HEK293 (cell line): ENCODE measurements at regions not wholly inside any gene's neighbourhood (a gene's known extent, or its start where the extent isn't known, plus 50 kb on each side); places are given as distances from the start of the nearest gene placed in this dataset.
A peak's percentile ranks its signal among the peaks of the same experiment; 100 is the strongest.

Source experiments
- CTCF ChIA-PET: fragments of 350-600 bp; formaldehyde crosslinking; extraction: SDS; loops from one replicate; lab custom pipeline; 2021; ENCODE audit warnings: antibody characterized with exemption; lab: Yijun Ruan, JAX
- POLR2A ChIA-PET: fragments of 300-600 bp; formaldehyde crosslinking; extraction: SDS; loops from one replicate; lab custom pipeline; 2020; ENCODE audit warnings: antibody characterized with exemption, inconsistent platforms; lab: Yijun Ruan, JAX
- H3K27ac ChIP-seq: fragments of 200-500 bp; sonication (Bioruptor generic); 2 replicates; pipeline ENCODE4 v1.5.1; 2014; ENCODE audit warnings: low read depth, low read length, control low read depth, inconsistent platforms; ENCODE audit errors: extremely low read depth
- H3K36me3 ChIP-seq, 2 experiments: fragments of 200-500 bp in 1 of 2; sonication (Bioruptor generic) in 1 of 2; 1 replicate in 1 of 2; 2 replicates in 1 of 2; pipeline ENCODE4 v1.5.1; 2014 to 2017; ENCODE audit warnings: inconsistent platforms in 2 of 2, low read length in 2 of 2; ENCODE audit not compliant: control insufficient read depth in 2 of 2, insufficient read depth in 1 of 2
- H3K4me1 ChIP-seq: fragments of 200-500 bp; sonication (Bioruptor generic); 2 replicates; pipeline ENCODE4 v1.5.1; 2014; ENCODE audit warnings: mild to moderate bottlenecking, low read length, inconsistent platforms; ENCODE audit not compliant: control insufficient read depth, insufficient read depth
- H3K4me3 ChIP-seq: 2 replicates; pipeline ENCODE4 v1.5.1; 2011; ENCODE audit warnings: low read depth, mild to moderate bottlenecking, control low read depth, low read length, moderate library complexity
- H3K9me3 ChIP-seq: fragments of 200-500 bp; sonication (Bioruptor generic); 2 replicates; pipeline ENCODE4 v1.5.1; 2014; ENCODE audit warnings: low read depth, low read length, inconsistent platforms; ENCODE audit not compliant: control insufficient read depth, insufficient read depth
- AEBP2 ChIP-seq: fragments of 450-650 bp; formaldehyde crosslinking; IDR thresholded peaks from 2 replicates; pipeline ENCODE4 v1.5.1; 2016; ENCODE audit warnings: missing biosample characterization, missing genetic modification characterization, borderline replicate concordance
- EGR2 ChIP-seq: fragments of 450-650 bp; formaldehyde crosslinking; IDR thresholded peaks from 2 replicates; pipeline ENCODE4 v1.5.1; 2016; ENCODE audit warnings: low read depth, missing biosample characterization, missing genetic modification characterization
- GLIS1 ChIP-seq: fragments of 450-650 bp; formaldehyde crosslinking; IDR thresholded peaks from 2 replicates; pipeline ENCODE4 v1.5.1; 2016; ENCODE audit warnings: missing biosample characterization, missing genetic modification characterization
- MEIS1 ChIP-seq: sonication (generic); formaldehyde crosslinking; IDR thresholded peaks from 2 replicates; pipeline ENCODE4 v1.8.1; 2022; ENCODE audit warnings: missing genetic modification reagents, mild to moderate bottlenecking, borderline replicate concordance
- OSR2 ChIP-seq: fragments of 450-650 bp; formaldehyde crosslinking; IDR thresholded peaks from 2 replicates; pipeline ENCODE4 v1.5.1; 2016; ENCODE audit warnings: missing biosample characterization, missing genetic modification characterization
- SCRT1 ChIP-seq: fragments of 450-650 bp; formaldehyde crosslinking; IDR thresholded peaks from 2 replicates; pipeline ENCODE4 v1.5.1; 2016; ENCODE audit warnings: missing biosample characterization, missing genetic modification characterization, borderline replicate concordance
- SP2 ChIP-seq: fragments of 450-650 bp; formaldehyde crosslinking; IDR thresholded peaks from 2 replicates; pipeline ENCODE4 v1.5.1; 2016; ENCODE audit warnings: missing biosample characterization, missing genetic modification characterization
- TRIM28 ChIP-seq: IDR thresholded peaks from 2 replicates; pipeline ENCODE4 v1.6.1; 2011; ENCODE audit warnings: low read length, control low read depth, borderline replicate concordance
- WT1 ChIP-seq: fragments of 450-650 bp; formaldehyde crosslinking; IDR thresholded peaks from 2 replicates; pipeline ENCODE4 v1.5.1; 2016; ENCODE audit warnings: missing biosample characterization, missing genetic modification characterization
- ZIC2 ChIP-seq: fragments of 450-650 bp; formaldehyde crosslinking; IDR thresholded peaks from 2 replicates; pipeline ENCODE4 v1.5.1; 2016; ENCODE audit warnings: missing biosample characterization, missing genetic modification characterization
- ZNF10 ChIP-seq: fragments of 450-650 bp; formaldehyde crosslinking; IDR thresholded peaks from 2 replicates; pipeline ENCODE4 v1.5.1; 2017; ENCODE audit warnings: missing biosample characterization, missing genetic modification characterization
- ZNF121 ChIP-seq: fragments of 450-650 bp; formaldehyde crosslinking; IDR thresholded peaks from 2 replicates; pipeline ENCODE4 v1.5.1; 2016; ENCODE audit warnings: missing biosample characterization, missing genetic modification characterization
- ZNF23 ChIP-seq: fragments of 450-650 bp; formaldehyde crosslinking; IDR thresholded peaks from 2 replicates; pipeline ENCODE4 v1.5.1; 2016; ENCODE audit warnings: missing biosample characterization, missing genetic modification characterization, borderline replicate concordance
- ZNF302 ChIP-seq: fragments of 450-650 bp; formaldehyde crosslinking; IDR thresholded peaks from 2 replicates; pipeline ENCODE4 v1.5.1; 2016; ENCODE audit warnings: missing biosample characterization, missing genetic modification characterization, low read depth
- ZNF324 ChIP-seq: fragments of 450-650 bp; formaldehyde crosslinking; IDR thresholded peaks from 2 replicates; pipeline ENCODE4 v1.5.1; 2016; ENCODE audit warnings: missing biosample characterization, missing genetic modification characterization
- ZNF335 ChIP-seq: fragments of 450-650 bp; formaldehyde crosslinking; conservative IDR thresholded peaks from 2 replicates; pipeline ENCODE4 v1.5.1; 2016; ENCODE audit warnings: missing biosample characterization, missing genetic modification characterization
- ZNF514 ChIP-seq: fragments of 450-650 bp; formaldehyde crosslinking; IDR thresholded peaks from 2 replicates; pipeline ENCODE4 v1.5.1; 2016; ENCODE audit warnings: missing biosample characterization, missing genetic modification characterization
- ZNF548 ChIP-seq: fragments of 450-650 bp; formaldehyde crosslinking; IDR thresholded peaks from 2 replicates; pipeline ENCODE4 v1.5.1; 2016; ENCODE audit warnings: missing biosample characterization, missing genetic modification characterization
- ZNF639 ChIP-seq: fragments of 450-650 bp; formaldehyde crosslinking; IDR thresholded peaks from 2 replicates; pipeline ENCODE4 v1.5.1; 2016; ENCODE audit warnings: missing biosample characterization, missing genetic modification characterization
- ZNF660 ChIP-seq: fragments of 450-650 bp; IDR thresholded peaks from 2 replicates; pipeline ENCODE4 v1.5.1; 2018; ENCODE audit warnings: missing biosample characterization, mild to moderate bottlenecking, missing genetic modification characterization
- ZNF677 ChIP-seq: fragments of 450-650 bp; IDR thresholded peaks from 2 replicates; pipeline ENCODE4 v1.5.0; 2018; ENCODE audit warnings: missing biosample characterization, mild to moderate bottlenecking, missing genetic modification characterization, moderate library complexity
- ZNF747 ChIP-seq: fragments of 450-650 bp; formaldehyde crosslinking; IDR thresholded peaks from 2 replicates; pipeline ENCODE4 v1.5.1; 2016; ENCODE audit warnings: missing biosample characterization, missing genetic modification characterization
- ZNF76 ChIP-seq: fragments of 450-650 bp; formaldehyde crosslinking; IDR thresholded peaks from 2 replicates; pipeline ENCODE4; 2016; ENCODE audit warnings: low read depth, missing biosample characterization, missing genetic modification characterization, borderline replicate concordance
- ZNF785 ChIP-seq: fragments of 450-650 bp; formaldehyde crosslinking; IDR thresholded peaks from 2 replicates; pipeline ENCODE4 v1.5.1; 2016; ENCODE audit warnings: missing biosample characterization, missing genetic modification characterization
- TF ChIP-seq, protein P1 (sequence below): fragments of 450-650 bp; formaldehyde crosslinking; IDR thresholded peaks from 2 replicates; pipeline ENCODE4 v1.5.1; 2016; ENCODE audit warnings: missing biosample characterization, missing genetic modification characterization
- TF ChIP-seq, protein P2 (sequence below): fragments of 450-650 bp; formaldehyde crosslinking; IDR thresholded peaks from 2 replicates; pipeline ENCODE4 v1.5.1; 2016; ENCODE audit warnings: missing biosample characterization, missing genetic modification characterization

- ChIA-PET CTCF (no interaction called here), POLR2A (no interaction called here)
- H3K9me3 ChIP-seq: no peaks in the 10 kb centered on the region
- peak; percentile 17; the same call in 1 of the 2 replicates for TF ChIP-seq GLIS1
- no peak for TF ChIP-seq ZNF335 (tag by site-specific recombination)
- no peak for TF ChIP-seq ZNF23
- no peak for TF ChIP-seq ZNF514 (tag by site-specific recombination)
- TF ChIP-seq ZNF747: no peak
- TF ChIP-seq ZNF302: no peak
- TF ChIP-seq ZNF660: no peak
- TF ChIP-seq EGR2 (tag by site-specific recombination): no peak
- TF ChIP-seq WT1 (tag by site-specific recombination): no peak
- no peak for TF ChIP-seq ZNF785 (tag by site-specific recombination)
- no peak for TF ChIP-seq AEBP2 (tag by site-specific recombination)
- TF ChIP-seq ZNF121: no peak
- peak; percentile 50 for TF ChIP-seq ZIC2
- no peak for TF ChIP-seq ZNF639 (tag by site-specific recombination)
- TF ChIP-seq SCRT1 (tag by site-specific recombination): no peak
- TF ChIP-seq ZNF10: no peak
- no peak for TF ChIP-seq SP2
- no peaks in the 10 kb centered on the region for H3K36me3 ChIP-seq
- no peaks in the 10 kb centered on the region for H3K4me1 ChIP-seq
- no peak overlapping the region for H3K27ac ChIP-seq
- no peak overlapping the region for H3K4me3 ChIP-seq
Measured at GRCh38 chr12:131471271-131471905, 239.5 kb upstream of the SFSWAP start.

DNA sequence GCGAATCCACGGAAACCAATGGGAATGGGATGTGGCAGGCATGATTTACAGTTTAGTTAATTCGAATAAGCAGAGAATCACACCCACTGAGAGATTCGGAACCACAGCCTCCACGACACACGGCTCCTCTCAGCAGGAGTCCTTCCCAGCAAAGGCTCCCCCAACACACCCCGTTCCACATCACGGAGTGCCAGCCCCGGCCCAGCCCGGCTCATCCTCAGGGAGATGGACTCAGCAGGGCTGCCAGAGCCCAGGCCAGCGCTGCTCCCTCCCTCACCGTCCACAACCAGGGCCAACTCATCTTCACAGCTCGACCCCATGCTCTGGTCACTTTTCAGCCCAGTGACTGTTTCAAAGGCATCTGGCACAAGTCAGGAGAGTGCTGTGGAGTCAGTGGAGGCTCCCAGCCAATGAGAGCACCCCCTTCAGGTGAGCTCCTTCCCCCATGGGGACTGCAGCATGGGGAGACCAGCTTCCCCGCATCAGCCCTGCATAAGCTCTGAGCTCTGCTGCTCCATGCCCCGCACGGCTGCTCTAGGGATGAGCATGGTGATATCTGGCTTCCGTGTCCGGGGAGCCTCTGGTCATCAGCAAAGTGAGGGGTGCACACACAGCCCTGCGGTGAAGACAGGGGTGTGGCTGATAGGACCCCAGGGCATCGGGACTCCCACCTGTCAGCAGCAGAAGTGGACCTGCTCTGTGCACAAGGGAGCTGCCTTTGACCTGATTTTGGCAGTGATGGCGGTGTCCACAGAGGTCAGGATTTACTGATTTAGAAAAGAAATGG, 238.8 kb upstream of the SFSWAP start:
- no peak overlapping the region for H3K4me3 ChIP-seq
- TF ChIP-seq ZNF76: no peak
- no peak for TF ChIP-seq ZNF324 (tag by site-specific recombination)
- TF ChIP-seq, protein P1, sequence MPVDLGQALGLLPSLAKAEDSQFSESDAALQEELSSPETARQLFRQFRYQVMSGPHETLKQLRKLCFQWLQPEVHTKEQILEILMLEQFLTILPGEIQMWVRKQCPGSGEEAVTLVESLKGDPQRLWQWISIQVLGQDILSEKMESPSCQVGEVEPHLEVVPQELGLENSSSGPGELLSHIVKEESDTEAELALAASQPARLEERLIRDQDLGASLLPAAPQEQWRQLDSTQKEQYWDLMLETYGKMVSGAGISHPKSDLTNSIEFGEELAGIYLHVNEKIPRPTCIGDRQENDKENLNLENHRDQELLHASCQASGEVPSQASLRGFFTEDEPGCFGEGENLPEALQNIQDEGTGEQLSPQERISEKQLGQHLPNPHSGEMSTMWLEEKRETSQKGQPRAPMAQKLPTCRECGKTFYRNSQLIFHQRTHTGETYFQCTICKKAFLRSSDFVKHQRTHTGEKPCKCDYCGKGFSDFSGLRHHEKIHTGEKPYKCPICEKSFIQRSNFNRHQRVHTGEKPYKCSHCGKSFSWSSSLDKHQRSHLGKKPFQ (tag by site-specific recombination): no peak
- TF ChIP-seq ZNF639 (tag by site-specific recombination): no peak
- no peak for TF ChIP-seq ZNF677 (tag by site-specific recombination)
- no peak for TF ChIP-seq TRIM28
- no peak for TF ChIP-seq OSR2 (tag by site-specific recombination)
- no peak for TF ChIP-seq ZNF514 (tag by site-specific recombination)
- TF ChIP-seq, protein P2, sequence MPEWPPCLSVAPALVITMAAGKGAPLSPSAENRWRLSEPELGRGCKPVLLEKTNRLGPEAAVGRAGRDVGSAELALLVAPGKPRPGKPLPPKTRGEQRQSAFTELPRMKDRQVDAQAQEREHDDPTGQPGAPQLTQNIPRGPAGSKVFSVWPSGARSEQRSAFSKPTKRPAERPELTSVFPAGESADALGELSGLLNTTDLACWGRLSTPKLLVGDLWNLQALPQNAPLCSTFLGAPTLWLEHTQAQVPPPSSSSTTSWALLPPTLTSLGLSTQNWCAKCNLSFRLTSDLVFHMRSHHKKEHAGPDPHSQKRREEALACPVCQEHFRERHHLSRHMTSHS (tag by site-specific recombination): no peak
- no peak for TF ChIP-seq MEIS1
- no peak for TF ChIP-seq ZNF548 (tag by site-specific recombination)
- TF ChIP-seq, all 188 proteins: peak for 0
- Histone ChIP-seq H3K36me3 (no peaks in the 10 kb centered on the region), H3K9me3 (no peaks in the 10 kb centered on the region), H3K4me1 (no peaks in the 10 kb centered on the region), H3K27ac (no peak overlapping the region)
- ChIA-PET POLR2A (no interaction called here), CTCF (no interaction called here)
